HepG2 (cell line): ENCODE measurements at regions not wholly inside any gene's neighbourhood (a gene's known extent, or its start where the extent isn't known, plus 50 kb on each side); places are given as distances from the start of the nearest gene placed in this dataset.

ENCODE experiments used
- ATAC-seq: fragments of 200-7000 bp; cut with Tn5 transposase; 3 replicates; pipeline ENCODE4 v1.9.1; 2020; ENCODE audit warnings: mild to moderate bottlenecking, moderate library complexity
- BruUV-seq: library from RNA; stranded (reverse); fragments of 400-500 nt; replicated peaks from 2 replicates; lab custom pipeline; 2021; lab: Mats Ljungman, UMichigan
- CTCF ChIA-PET: fragments of 300-600 bp; formaldehyde crosslinking; extraction: SDS; loops from one replicate; lab custom pipeline; 2021; ENCODE audit warnings: low total read pairs, inconsistent platforms, low intra/inter-chr PET ratio; lab: Yijun Ruan, JAX
- POLR2A ChIA-PET: fragments of 350-600 bp; sonication (Branson Sonifier 250); formaldehyde crosslinking; loops from one replicate; lab custom pipeline; 2020; ENCODE audit warnings: antibody characterized with exemption, inconsistent platforms; lab: Yijun Ruan, JAX
- DNase-seq: peaks from one replicate; pipeline ENCODE4 v3.0.0-alpha.2; 2015; ENCODE audit warnings: low spot score
- FAIRE-seq: peaks from 3 replicates; lab custom pipeline; 2011; peaks lifted over from hg19 to GRCh38; lab: Jason Lieb, UNC
- H2AFZ ChIP-seq: one replicate; pipeline ENCODE4 v1.6.1; 2011; ENCODE audit warnings: low read length, inconsistent platforms
- H3K27ac ChIP-seq: fragments of 300-600 bp; 3 replicates; pipeline ENCODE4 v1.8.0; 2011; ENCODE audit warnings: mixed run types, mild to moderate bottlenecking, mixed read lengths, low read length, inconsistent platforms; ENCODE audit not compliant: insufficient read depth; ENCODE audit errors: extremely low read length
- H3K27me3 ChIP-seq, 2 experiments: fragments of 200-600 bp in 1 of 2; 2 replicates in 1 of 2; 3 replicates in 1 of 2; pipeline versions ENCODE4 v1.6.0 to v1.8.0; 2011; ENCODE audit warnings: low read length in 2 of 2, mild to moderate bottlenecking in 2 of 2, moderate library complexity in 2 of 2, inconsistent platforms in 1 of 2; ENCODE audit not compliant: insufficient read depth in 2 of 2, control insufficient read depth in 1 of 2
- H3K36me3 ChIP-seq, 2 experiments: fragments of 200-600 bp in 1 of 2; replicated peaks in 1 of 2; 2 replicates in 1 of 2; 3 replicates in 1 of 2; pipeline versions ENCODE4 v1.5.1 to v1.8.0; 2011; ENCODE audit warnings: low read length in 2 of 2, inconsistent platforms in 1 of 2; ENCODE audit not compliant: insufficient read depth in 2 of 2, control insufficient read depth in 1 of 2
- H3K4me1 ChIP-seq: 2 replicates; pipeline ENCODE4 v1.5.1; 2012; ENCODE audit warnings: low read length, inconsistent platforms; ENCODE audit not compliant: insufficient read depth
- H3K4me2 ChIP-seq: 2 replicates; pipeline ENCODE4 v1.6.0; 2011; ENCODE audit warnings: low read depth, low read length, inconsistent platforms
- H3K4me3 ChIP-seq, 3 experiments: fragments of 200-600 bp in 1 of 3; sonication (generic), shearing (Covaris generic) in 1 of 3; replicated peaks in 1 of 3; 2 replicates each; pipeline ENCODE4 v1.5.1; 2011 to 2016; ENCODE audit warnings: low read length in 3 of 3, inconsistent platforms in 2 of 3, low read depth in 2 of 3, mild to moderate bottlenecking in 2 of 3, control low read depth in 1 of 3, mixed read lengths in 1 of 3; ENCODE audit not compliant: insufficient read depth in 1 of 3
- H3K79me2 ChIP-seq: one replicate; pipeline ENCODE4 v1.6.1; 2011; ENCODE audit warnings: low read length, inconsistent platforms; ENCODE audit not compliant: insufficient read depth
- H3K9ac ChIP-seq: 2 replicates; pipeline ENCODE4 v1.6.0; 2011; ENCODE audit warnings: mild to moderate bottlenecking, low read depth, low read length, inconsistent platforms; ENCODE audit not compliant: insufficient read depth
- H3K9me3 ChIP-seq: 2 replicates; pipeline ENCODE4 v1.5.1; 2012; ENCODE audit warnings: mild to moderate bottlenecking, low read length
- H4K20me1 ChIP-seq: 2 replicates; pipeline ENCODE4 v1.6.0; 2011; ENCODE audit warnings: inconsistent platforms, mild to moderate bottlenecking, low read length, moderate library complexity; ENCODE audit not compliant: insufficient read depth
- EED ChIP-seq: sonication (generic); formaldehyde crosslinking; IDR thresholded peaks from 2 replicates; pipeline ENCODE4 v1.5.0; 2020; ENCODE audit warnings: mild to moderate bottlenecking, missing genetic modification reagents
- GATAD2A ChIP-seq: IDR thresholded peaks from 2 replicates; pipeline ENCODE4 v1.6.1; 2016
- HNRNPH1 ChIP-seq: fragments of 200-400 bp; formaldehyde crosslinking; optimal IDR thresholded peaks from 2 replicates; pipeline ENCODE3; 2017; ENCODE audit warnings: mild to moderate bottlenecking, low read depth, low read length
- HNRNPUL1 ChIP-seq: fragments of 200-400 bp; formaldehyde crosslinking; IDR thresholded peaks from 2 replicates; pipeline ENCODE4 v1.6.1; 2017; ENCODE audit warnings: low read depth, mild to moderate bottlenecking, low read length, moderate library complexity
- NCOA5 ChIP-seq: sonication (generic); formaldehyde crosslinking; IDR thresholded peaks from 2 replicates; pipeline ENCODE4 v1.4.0; 2020; ENCODE audit warnings: missing genetic modification reagents
- NR1H2 ChIP-seq: sonication (generic); formaldehyde crosslinking; IDR thresholded peaks from 2 replicates; pipeline ENCODE4 v1.8.1; 2022; ENCODE audit warnings: low read depth, missing genetic modification reagents, borderline replicate concordance
- PTBP1 ChIP-seq: fragments of 200-400 bp; formaldehyde crosslinking; IDR thresholded peaks from 2 replicates; pipeline ENCODE4 v1.6.1; 2018; ENCODE audit warnings: low read length, low read depth; ENCODE audit not compliant: poor library complexity, severe bottlenecking
- SMARCC2 ChIP-seq: fragments of 450-650 bp; IDR thresholded peaks from 2 replicates; pipeline ENCODE4 v1.6.1; 2017; ENCODE audit warnings: antibody characterized with exemption, mild to moderate bottlenecking
- ZNF781 ChIP-seq: sonication (generic); formaldehyde crosslinking; IDR thresholded peaks from 2 replicates; pipeline ENCODE4 v1.5.1; 2020; ENCODE audit warnings: borderline replicate concordance, mild to moderate bottlenecking, missing genetic modification reagents; ENCODE audit errors: not compliant biosample characterization
- WGBS: methylation state at CpG from one replicate; pipeline ENCODE4 v1.1.6; 2017; ENCODE audit warnings: low lambda C conversion rate; 5-methylcytosine and 5-hydroxymethylcytosine counted together
- in situ Hi-C: cut with HindIII; loops from 2 replicates; pipeline ENCODE4 v1.10.0; 2017; ENCODE audit warnings: low pct_unique_long_range_greater_than_20kb; ENCODE audit not compliant: extremely low pct_ligation_motif_present
- intact Hi-C: fragments of 100-400 bp; cut with micrococcal nuclease; formaldehyde crosslinking; loops from one replicate; pipeline ENCODE4 v1.10.0; 2022; ENCODE audit not compliant: unreplicated experiment
- TF ChIP-seq, protein P1 (sequence below): sonication (generic); formaldehyde crosslinking; IDR thresholded peaks from 2 replicates; pipeline ENCODE4 v1.4.0; 2020; ENCODE audit warnings: missing genetic modification reagents
- TF ChIP-seq, protein P2 (sequence below): fragments of 450-650 bp; IDR thresholded peaks from 2 replicates; pipeline ENCODE4 v1.6.1; 2017
- TF ChIP-seq, protein P3 (sequence below): sonication (generic); formaldehyde crosslinking; IDR thresholded peaks from 2 replicates; pipeline ENCODE4 v1.4.0; 2020; ENCODE audit warnings: missing genetic modification reagents

DNA sequence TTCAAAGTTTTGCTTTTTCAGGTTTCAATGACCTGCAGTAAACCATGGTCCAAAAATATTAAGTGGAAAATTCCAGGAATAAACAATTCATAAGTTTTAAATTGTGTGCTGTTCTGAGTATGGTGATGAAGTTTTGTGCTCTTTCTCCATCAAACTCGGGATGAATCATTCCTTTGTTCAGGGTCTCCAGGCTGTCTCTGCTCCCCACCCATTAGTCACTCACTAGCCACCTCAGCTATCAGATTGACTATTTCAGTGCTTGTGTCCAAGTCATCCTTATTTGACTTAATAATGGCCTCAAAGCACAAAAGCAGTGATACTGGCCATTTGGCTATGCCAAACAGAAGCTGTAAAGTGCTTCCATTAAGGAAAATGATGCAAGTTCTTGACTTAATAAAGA, 1140.4 kb downstream of the EFNB2 start:
- no peaks in the 10 kb centered on the region for H4K20me1 ChIP-seq
- H3K36me3 ChIP-seq, result no peaks in the 10 kb centered on the region
- no TSS peak for BruUV-seq
- CTCF ChIA-PET, result no interaction called here
- H3K4me2 ChIP-seq, result no peak overlapping the region
- FAIRE-seq (no peak), ATAC-seq (no peak), DNase-seq (no peak)
- TF ChIP-seq GATAD2A (no peak), SMARCC2 (no peak), HNRNPH1 (no peak), PTBP1 (no peak)
- TF ChIP-seq, protein P1, sequence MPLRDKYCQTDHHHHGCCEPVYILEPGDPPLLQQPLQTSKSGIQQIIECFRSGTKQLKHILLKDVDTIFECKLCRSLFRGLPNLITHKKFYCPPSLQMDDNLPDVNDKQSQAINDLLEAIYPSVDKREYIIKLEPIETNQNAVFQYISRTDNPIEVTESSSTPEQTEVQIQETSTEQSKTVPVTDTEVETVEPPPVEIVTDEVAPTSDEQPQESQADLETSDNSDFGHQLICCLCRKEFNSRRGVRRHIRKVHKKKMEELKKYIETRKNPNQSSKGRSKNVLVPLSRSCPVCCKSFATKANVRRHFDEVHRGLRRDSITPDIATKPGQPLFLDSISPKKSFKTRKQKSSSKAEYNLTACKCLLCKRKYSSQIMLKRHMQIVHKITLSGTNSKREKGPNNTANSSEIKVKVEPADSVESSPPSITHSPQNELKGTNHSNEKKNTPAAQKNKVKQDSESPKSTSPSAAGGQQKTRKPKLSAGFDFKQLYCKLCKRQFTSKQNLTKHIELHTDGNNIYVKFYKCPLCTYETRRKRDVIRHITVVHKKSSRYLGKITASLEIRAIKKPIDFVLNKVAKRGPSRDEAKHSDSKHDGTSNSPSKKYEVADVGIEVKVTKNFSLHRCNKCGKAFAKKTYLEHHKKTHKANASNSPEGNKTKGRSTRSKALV (CRISPR knock-in tag), result no peak
- TF ChIP-seq, protein P2, sequence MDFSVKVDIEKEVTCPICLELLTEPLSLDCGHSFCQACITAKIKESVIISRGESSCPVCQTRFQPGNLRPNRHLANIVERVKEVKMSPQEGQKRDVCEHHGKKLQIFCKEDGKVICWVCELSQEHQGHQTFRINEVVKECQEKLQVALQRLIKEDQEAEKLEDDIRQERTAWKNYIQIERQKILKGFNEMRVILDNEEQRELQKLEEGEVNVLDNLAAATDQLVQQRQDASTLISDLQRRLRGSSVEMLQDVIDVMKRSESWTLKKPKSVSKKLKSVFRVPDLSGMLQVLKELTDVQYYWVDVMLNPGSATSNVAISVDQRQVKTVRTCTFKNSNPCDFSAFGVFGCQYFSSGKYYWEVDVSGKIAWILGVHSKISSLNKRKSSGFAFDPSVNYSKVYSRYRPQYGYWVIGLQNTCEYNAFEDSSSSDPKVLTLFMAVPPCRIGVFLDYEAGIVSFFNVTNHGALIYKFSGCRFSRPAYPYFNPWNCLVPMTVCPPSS, result no peak
- no peaks in the 10 kb centered on the region for H3K79me2 ChIP-seq
- in situ Hi-C loops (no loop called here), intact Hi-C loops (no loop called here)
- no peak overlapping the region for H2AFZ ChIP-seq
- H3K9me3 ChIP-seq, result peaks cover 48% of the 10 kb centered on the region
- H3K27ac ChIP-seq, result no peak overlapping the region
- no peaks in the 10 kb centered on the region for H3K4me1 ChIP-seq
- H3K27me3 ChIP-seq, result no peaks in the 10 kb centered on the region
- 0% methylated on average over 1 of the region's 1 CpG for WGBS
- no peak overlapping the region for H3K4me3 ChIP-seq
- H3K9ac ChIP-seq, result no peak overlapping the region
- POLR2A ChIA-PET, result no interaction called here

DNA sequence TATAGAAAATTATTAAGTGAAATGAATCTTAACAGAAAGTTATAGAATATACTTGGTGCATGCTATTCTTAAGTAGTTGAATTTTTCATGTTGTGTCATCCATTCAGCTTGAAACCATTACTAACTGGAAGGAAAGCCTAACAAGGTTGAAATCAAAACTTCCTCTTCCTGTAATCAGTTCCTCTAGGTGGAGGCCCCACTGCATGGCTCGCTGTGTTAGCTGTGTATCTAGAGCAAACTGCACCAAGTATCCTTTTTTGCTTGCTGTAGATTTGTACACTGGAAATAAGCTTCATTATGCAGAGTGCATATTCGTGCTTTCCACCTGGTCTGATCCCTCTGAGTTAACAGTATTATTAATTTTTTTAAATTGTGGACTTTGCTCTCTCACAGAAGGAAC, 1146.1 kb downstream of the EFNB2 start:
- ATAC-seq (no peak), FAIRE-seq (no peak), DNase-seq (no peak)
- H3K9ac ChIP-seq, result no peak overlapping the region
- TF ChIP-seq HNRNPUL1 (no peak), NR1H2 (no peak), ZNF781 (CRISPR knock-in tag) (no peak), EED (CRISPR knock-in tag) (no peak), NCOA5 (CRISPR knock-in tag) (no peak)
- TF ChIP-seq, protein P3, sequence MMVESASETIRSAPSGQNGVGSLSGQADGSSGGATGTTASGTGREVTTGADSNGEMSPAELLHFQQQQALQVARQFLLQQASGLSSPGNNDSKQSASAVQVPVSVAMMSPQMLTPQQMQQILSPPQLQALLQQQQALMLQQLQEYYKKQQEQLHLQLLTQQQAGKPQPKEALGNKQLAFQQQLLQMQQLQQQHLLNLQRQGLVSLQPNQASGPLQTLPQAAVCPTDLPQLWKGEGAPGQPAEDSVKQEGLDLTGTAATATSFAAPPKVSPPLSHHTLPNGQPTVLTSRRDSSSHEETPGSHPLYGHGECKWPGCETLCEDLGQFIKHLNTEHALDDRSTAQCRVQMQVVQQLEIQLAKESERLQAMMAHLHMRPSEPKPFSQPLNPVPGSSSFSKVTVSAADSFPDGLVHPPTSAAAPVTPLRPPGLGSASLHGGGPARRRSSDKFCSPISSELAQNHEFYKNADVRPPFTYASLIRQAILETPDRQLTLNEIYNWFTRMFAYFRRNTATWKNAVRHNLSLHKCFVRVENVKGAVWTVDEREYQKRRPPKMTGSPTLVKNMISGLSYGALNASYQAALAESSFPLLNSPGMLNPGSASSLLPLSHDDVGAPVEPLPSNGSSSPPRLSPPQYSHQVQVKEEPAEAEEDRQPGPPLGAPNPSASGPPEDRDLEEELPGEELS, result no peak
- peaks cover 28% of the 10 kb centered on the region for H3K9me3 ChIP-seq
- H3K79me2 ChIP-seq, result no peaks in the 10 kb centered on the region
- no peaks in the 10 kb centered on the region for H4K20me1 ChIP-seq
- ChIA-PET CTCF (no interaction called here), POLR2A (no interaction called here)
- H2AFZ ChIP-seq, result no peak overlapping the region
- in situ Hi-C loops (no loop called here), intact Hi-C loops (no loop called here)
- no peak overlapping the region for H3K4me3 ChIP-seq
- H3K27ac ChIP-seq, result no peak overlapping the region
- no TSS peak for BruUV-seq
- H3K36me3 ChIP-seq, result no peaks in the 10 kb centered on the region
- H3K27me3 ChIP-seq, result no peaks in the 10 kb centered on the region
- no peaks in the 10 kb centered on the region for H3K4me1 ChIP-seq
- no peak overlapping the region for H3K4me2 ChIP-seq
- 0% methylated on average over 2 of the region's 2 CpGs for WGBS
